ENCODE measurements at regions not wholly inside any gene's neighbourhood (a gene's known extent, or its start where the extent isn't known, plus 50 kb on each side); places are given as distances from the start of the nearest gene placed in this dataset.

DNA sequence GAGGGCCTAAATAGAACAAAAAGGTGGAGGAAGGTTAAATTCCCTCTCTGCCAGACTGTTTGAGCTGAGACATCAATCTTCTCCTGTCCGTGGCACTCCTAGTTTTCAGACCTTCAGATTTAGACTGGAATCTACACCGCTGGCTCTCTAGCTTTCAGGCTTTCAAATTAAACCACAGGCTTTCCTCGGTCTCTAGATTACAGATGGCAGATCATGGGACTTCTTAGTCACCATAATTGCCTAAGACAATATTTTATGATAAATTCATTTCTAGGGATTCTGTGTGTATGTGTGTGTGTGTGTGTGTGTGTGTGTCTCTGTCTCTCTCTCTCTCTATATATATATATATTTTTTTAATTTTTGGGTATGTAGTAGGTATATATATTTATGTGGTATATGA is 428.7 kb downstream of the PLA2G4A start:
- TF ChIP-seq, protein P1, sequence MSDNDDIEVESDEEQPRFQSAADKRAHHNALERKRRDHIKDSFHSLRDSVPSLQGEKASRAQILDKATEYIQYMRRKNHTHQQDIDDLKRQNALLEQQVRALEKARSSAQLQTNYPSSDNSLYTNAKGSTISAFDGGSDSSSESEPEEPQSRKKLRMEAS (IDR thresholded peaks at IDR 0.05): no peak
- TF ChIP-seq, protein P2, sequence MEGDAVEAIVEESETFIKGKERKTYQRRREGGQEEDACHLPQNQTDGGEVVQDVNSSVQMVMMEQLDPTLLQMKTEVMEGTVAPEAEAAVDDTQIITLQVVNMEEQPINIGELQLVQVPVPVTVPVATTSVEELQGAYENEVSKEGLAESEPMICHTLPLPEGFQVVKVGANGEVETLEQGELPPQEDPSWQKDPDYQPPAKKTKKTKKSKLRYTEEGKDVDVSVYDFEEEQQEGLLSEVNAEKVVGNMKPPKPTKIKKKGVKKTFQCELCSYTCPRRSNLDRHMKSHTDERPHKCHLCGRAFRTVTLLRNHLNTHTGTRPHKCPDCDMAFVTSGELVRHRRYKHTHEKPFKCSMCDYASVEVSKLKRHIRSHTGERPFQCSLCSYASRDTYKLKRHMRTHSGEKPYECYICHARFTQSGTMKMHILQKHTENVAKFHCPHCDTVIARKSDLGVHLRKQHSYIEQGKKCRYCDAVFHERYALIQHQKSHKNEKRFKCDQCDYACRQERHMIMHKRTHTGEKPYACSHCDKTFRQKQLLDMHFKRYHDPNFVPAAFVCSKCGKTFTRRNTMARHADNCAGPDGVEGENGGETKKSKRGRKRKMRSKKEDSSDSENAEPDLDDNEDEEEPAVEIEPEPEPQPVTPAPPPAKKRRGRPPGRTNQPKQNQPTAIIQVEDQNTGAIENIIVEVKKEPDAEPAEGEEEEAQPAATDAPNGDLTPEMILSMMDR (IDR thresholded peaks at IDR 0.05): no peak
- TF ChIP-seq ZSCAN20 (CRISPR knock-in tag; IDR thresholded peaks at IDR 0.05) (no peak), ZC3H11A (IDR thresholded peaks at IDR 0.05) (no peak), RFX5 (IDR thresholded peaks at IDR 0.05) (no peak), POLR2A (IDR thresholded peaks at IDR 0.05; ENCODE audit: low read length) (no peak), JUNB (IDR thresholded peaks at IDR 0.05) (no peak), GATA3 (IDR thresholded peaks at IDR 0.05; ENCODE audit: borderline replicate concordance) (no peak), CEBPB (IDR thresholded peaks at IDR 0.05) (no peak), CBX8 (IDR thresholded peaks at IDR 0.05) (no peak)
- TF ChIP-seq, protein P3, sequence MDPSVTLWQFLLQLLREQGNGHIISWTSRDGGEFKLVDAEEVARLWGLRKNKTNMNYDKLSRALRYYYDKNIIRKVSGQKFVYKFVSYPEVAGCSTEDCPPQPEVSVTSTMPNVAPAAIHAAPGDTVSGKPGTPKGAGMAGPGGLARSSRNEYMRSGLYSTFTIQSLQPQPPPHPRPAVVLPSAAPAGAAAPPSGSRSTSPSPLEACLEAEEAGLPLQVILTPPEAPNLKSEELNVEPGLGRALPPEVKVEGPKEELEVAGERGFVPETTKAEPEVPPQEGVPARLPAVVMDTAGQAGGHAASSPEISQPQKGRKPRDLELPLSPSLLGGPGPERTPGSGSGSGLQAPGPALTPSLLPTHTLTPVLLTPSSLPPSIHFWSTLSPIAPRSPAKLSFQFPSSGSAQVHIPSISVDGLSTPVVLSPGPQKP (IDR thresholded peaks at IDR 0.05; ENCODE audit: low read depth, low read length): no peak

All from A549 (cell line).